Fibroblast of peridontal ligament (primary cell): ENCODE measurements at regions not wholly inside any gene's neighbourhood (a gene's known extent, or its start where the extent isn't known, plus 50 kb on each side); places are given as distances from the start of the nearest gene placed in this dataset.
A peak's percentile ranks its signal among the peaks of the same experiment; 100 is the strongest.
"Not testable (repeated sequence)": the region's sequence is repeated elsewhere in the genome, so short reads cannot be mapped to it uniquely, and the experiment has no call there.

Experiments used
- DNase-seq: peaks from one replicate; pipeline ENCODE4 v3.0.0-alpha.2; 2010; ENCODE audit errors: extremely low read depth

DNA sequence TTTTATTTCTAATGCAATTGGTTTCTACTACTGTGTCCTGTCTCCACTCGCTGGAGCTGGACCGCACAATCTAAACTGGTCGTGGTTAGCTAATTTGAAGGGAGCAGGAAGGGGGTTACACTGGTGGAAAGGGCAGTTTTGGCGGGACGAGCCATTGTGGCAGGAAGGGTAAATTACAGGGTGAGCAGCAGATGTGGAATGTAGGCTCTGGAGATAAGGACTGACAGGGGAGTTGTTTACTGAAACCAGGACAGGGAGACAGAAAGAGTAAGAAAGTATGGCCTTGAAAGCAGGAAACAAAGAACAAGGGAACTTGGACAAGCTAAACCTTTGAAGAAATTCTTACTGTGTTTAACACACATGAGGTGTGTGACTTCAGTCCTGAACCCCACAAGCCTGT is 147.8 kb downstream of the ATXN7L3B start:
- DNase-seq: no peak

DNA sequence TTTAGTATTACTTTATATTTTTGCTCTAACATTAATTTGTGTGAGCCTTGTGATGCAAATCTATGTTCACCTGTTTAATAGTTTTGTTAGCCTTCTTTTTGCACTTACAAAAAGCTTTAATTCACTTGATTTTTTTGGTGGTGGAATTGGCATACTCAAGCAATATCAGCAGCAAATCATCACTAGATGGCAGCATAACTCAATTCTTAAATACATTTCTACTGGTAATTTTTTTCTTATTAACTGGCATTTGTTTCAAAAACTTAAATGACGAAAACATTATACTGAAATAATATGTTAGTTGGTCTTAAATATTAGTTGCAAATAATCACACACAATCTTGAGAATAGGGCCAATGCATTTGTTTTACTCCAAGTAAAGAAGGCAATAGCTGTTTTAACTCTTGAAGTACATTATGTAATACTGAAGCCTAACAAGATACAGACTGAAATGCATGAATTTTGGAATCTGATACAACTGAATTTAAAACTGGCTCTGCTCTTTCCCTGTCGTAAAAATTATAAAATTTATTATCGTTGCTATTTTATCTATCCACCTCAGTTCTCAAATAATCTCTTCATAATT is 151.5 kb downstream of the ATXN7L3B start:
- DNase-seq: peak; percentile 83

DNA sequence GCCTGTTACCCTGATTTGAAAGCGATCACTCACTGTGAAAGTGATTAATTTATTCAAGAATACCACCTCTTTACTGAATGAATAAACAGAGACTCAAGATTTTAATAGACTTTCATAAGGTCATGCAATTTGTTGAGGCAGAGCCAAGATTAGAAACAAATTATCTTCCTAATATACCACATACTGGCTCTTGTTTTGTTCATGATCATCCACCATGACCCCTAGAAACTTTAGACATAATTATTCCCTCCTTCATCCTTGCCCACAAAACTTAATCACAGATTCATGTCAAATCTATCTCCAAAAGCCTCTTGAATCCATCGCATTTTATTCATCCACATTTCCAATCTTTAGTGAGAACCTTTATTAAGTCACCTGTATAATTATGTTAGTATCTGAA is 152.3 kb downstream of the ATXN7L3B start:
- DNase-seq: no peak

DNA sequence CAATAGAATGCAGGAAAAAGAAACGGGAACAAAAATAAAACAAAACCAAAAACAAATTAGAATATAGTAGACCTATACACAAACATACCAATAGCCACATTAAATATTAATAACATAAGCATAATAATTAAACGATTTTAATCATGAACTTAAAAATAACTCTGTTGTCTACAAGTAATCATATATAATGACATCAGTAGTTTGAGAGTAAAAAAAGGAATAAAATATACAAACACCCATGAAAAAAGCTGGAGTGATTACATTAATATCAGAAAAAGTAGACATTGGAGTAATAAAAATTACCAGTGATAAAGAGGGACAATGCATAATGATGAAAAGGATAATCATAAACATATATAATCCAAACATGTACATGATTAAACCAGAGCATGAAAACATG is 181.8 kb downstream of the ATXN7L3B start:
- no peak for DNase-seq

DNA sequence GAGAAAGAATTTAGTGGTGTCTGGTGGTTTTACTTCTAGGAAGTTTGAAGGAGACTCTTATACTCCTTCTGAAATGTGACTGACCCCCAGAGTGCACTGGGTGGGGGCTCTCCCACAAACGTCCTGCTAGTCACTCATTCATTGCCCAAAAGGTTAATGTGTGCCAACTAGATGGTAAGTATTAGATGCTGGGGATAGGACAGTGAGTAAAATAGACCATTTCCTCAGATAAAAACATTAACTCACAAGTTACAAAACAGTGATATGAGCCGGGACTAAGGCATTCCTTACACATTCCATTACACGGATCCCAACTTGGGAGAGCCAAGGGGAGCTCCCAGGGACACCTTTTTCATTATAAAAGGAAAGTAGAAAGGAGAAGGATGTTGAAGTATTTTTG is 185.1 kb downstream of the ATXN7L3B start:
- no peak for DNase-seq

DNA sequence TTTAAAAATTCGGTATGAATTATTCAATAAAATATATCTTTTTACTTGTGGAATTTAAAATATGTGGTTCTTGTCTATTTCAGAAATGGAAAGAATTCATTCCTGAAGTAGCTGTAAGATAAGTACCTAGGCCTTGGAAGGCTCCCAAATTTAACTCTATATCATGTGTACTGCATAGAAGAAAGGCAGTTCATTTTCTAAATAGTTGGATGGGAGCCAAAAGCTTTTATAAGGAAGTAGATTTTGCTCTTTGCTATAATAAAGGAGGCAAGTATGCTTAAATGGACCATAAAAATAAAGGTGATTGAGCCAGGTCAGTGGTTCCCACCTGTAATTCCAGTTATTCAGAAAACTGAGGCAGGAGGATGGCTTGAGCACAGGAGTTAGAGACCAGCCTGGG is 187.5 kb downstream of the ATXN7L3B start:
- peak; percentile 0 for DNase-seq

DNA sequence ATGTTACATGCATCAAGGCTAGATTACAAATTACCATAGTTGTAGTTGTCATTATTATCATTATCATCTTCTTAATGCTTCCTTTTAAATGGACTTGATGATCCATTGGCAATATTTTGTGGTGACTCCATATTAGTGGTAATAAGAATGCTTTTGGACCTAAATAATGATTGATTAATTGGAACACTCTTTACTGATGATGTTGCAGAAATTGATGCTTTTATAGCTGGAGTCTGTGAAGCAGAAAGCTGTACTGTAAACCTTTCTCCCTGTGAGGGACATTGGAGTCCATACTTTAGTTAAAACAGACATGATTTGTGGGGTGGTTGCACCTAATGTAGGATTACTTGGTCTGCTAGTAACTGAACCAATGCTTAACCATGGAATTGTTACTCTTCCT is 190.4 kb downstream of the ATXN7L3B start:
- DNase-seq: no peak

DNA sequence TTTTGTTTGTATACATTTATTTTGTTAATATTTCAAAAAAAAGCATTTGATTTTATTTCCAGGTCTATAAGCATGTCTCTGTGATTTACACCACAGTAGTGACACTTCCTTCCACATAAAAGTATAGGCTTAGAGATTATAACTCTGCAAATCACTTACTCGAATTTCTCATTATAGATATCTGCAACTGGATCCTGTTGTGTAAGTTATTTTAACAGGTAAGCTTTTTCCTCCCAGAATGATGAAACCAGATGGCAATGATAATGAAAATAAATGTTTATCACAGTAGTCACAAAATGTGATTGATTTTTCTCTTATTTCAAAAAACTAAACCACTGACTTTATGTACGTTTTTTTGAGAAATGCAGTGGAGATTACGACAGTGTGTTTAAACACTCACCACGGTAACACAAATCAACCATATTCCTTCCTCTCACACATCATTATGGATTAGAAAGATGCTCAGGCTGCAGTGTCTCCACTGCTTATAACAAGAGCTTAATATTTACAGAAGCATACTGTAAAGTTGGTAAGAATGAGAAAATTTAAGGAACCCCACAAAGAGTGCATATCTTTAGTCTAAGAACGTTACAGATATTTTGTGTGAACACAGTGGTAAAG is 194.6 kb downstream of the ATXN7L3B start:
- no peak for DNase-seq

DNA sequence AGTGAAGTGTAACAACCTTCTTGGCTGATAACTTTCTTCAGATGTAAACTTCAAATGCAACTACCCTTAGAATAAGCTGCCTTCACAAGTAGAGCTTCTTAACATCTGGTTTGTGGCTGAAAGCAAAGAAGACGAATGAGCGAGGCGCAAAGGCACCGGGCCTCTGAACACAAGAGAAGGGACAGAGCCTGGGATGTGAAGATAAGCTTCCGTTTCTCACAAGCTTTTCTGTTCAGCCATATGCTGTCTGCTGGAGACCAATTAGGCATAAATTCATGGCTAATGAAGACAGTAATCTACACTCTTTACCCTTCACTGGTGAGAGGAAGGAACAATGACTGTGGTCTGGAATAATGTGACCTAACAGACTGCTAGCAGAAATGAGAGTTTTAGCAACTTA is 195.2 kb downstream of the ATXN7L3B start:
- DNase-seq: no peak

DNA sequence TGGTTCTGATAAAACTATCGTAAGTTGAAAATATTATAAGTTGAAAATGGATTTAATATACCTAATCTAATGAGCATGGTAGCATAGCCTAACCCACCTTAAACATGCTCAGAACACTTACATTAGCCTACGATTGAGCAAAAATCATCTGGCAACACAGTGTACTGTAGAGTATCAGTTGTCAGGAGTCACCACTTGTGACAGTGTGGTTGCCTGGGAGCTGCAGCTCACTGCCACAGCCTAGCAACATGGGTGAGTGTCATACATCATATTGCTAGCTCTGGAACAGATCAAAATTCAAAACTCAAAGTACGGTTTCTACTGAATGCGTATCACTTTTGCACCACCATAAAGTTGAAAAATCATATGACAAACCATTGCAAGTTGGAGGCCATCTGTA is 203.5 kb downstream of the ATXN7L3B start:
- no peak for DNase-seq

DNA sequence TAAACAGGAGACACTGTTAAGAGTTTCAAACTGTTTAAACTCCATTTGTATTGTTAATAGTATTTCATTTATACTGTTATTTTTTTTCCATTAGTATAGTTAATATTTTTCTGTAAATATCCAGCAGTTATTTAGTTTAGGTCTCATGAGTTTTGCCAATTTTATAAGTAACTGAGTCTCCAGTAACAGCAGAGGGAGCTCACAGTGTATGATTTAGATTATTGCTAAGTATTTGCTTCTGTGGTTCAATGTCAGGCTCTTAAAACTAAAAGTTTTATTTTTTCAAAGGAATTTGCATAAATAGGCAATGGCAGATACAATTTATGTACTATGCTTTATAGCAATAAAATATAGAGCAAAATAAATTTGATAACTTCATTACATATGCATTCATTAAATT is 209.7 kb downstream of the ATXN7L3B start:
- peak; percentile 30 for DNase-seq

DNA sequence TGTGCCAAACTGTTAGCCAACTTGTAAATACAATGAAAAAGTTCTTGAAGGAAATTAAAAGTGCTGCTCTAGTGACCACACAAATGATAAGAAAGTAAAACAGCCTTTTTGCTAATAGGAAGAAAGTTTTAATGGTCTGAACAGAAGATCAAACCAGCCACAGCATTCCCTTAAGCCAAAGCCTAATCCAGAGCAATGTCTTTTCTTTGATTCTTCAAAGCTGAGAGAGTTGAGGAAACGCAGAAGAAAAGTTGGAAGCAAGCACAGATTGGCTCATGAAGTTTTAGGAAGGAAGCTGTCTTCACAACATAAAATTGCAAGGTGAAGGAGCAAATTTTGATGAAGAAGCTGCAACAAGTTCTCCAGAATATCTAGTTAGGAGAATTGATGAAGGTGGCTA is 213.8 kb downstream of the ATXN7L3B start:
- no peak for DNase-seq

DNA sequence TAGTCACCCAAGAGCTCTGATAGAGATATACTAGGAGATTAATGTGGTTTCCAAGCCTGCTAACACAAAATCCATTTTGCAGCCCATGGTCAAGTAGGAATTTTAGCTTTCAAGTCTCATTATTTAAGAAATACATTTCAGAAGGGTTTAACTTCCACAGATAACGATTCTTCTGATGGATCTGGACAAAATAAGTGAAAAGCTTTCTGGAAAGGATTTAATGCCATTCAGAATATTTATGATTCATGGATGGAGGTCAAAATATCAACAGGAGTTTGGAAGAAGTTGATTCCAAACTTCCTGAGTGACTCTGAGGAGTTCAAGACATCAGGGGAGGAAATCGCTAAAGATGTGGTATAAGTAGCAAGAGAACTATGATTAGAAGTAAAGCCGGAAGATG is 214.6 kb downstream of the ATXN7L3B start:
- DNase-seq: no peak

DNA sequence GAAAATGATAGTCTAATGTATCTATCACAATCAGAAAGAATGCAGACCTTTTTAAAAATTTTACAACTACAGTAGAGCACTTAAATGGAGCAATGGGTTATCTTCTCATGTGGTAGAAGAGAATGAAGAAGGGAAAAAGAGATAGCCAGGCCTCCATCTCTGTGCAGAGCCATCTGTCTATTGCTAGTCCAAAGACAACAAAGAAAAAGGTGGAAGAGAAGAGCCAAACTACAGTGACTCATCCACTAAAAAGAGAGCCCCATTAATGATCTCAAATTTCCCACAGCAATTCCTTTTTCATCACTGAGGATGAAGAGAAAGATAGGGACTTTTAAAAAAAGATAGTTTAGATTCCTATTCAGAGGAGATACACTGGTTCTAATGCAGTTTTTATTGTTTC is 232.9 kb downstream of the ATXN7L3B start:
- no peak for DNase-seq

DNA sequence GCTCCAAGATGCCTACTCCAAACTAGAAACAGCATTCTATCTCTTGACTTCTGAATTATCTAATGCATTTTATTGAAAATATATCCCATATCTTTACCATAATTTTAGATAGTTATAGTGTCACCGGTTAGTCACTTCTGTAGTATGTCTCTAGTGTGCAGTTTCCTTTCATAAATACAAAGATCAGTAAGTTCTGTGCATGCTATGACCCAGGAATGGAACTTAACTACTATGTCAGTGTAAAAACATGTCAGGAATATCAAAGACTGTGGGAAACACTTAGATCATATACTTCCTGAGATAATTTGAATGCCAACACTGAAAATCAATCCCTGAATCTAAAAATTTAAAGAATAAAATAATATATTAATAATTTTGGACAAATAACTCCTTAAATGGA is 237.6 kb downstream of the ATXN7L3B start:
- no peak for DNase-seq

DNA sequence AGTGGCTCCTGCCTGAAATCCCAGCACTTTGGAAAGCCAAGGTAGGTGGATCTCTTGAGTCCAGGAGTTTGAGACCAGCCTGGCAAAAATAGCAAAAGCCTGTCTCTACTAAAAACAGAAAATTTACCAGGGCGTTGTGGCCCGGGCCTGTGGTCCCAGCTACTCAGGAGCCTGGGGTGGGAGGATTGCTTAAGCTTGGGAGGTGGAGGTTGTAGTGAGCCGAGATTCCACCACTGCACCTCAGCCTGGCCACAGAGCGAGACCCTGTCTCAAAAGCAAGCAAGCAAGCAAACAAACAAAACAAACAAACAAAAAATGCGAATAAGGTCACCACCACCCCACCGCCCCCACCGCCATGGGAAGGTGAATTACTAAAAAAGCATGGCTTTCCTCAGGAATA is 238.7 kb downstream of the ATXN7L3B start:
- no peak for DNase-seq

DNA sequence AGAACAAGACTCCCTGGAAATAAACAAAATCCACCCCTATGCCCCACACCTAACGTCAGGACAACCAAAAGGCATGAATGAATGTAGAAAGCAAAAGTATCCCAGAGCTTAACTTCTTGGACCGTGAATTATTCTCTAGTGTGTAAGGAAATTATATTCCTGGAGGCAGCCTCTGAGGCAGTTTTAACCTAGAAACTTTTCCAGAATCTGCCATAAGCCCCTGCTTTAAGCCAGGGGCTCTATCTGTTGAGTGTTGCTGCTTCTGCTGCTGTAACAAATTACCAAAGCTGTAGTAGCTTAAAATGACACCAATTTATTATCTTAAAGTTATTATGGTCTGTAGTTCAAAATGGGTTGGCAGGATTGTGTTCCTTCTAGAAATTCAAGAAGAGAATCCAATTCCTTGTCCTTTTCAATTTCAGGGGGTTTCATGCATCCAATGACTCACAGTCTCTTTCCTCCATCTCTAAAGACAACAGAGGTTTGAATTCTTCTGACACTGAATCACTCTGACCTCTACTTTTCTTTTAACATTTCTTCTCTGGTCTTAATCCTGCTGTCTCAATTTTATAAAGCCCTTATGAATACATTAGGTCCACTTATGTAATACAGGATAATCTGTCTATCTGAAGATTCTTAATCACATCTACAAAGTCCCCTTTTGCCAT is 242.7 kb downstream of the ATXN7L3B start:
- peak; percentile 26 for DNase-seq

DNA sequence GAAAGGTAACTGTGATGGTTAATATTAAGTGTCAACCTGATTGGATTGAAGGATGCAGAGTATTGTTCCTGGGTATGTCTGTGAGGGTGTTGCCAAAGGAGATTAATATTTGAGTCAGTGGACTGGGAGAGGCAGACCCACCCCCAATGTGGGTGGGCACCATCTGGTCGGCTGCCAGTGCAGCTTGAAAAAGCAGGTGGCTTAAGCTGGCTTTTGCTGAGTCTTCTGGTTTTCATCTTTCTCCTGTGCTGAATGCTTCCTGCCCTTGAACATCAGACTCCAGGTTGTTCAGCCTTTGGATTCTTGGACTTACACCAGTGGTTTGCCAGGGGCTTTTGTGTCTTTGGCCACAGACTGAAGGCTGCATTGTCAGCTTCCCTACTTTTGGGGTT is 243.2 kb downstream of the ATXN7L3B start:
- not testable (repeated sequence) for DNase-seq

DNA sequence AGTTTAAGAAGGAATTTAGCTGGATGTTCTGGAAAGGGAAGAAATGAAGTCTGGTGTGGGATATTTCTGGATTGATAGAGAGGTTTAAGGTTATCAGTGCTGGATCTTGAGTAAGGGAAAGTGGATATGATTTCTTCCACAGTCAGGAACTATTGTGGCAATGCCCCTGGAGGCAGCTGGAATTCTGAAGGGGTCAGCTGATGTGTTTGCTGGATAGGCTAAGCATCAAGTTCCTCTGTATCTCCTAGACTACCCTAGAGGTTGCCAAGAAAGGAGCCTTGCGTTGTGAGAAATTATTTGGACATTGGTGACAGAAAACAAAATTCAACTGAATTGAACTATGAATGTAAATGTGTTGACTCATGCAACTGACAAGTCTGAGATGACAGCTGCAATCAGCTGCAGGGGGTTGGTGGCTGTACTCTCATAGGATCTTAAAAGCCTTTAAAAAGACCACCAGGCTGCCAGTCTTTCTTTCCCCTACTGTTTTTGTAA is 244.4 kb downstream of the ATXN7L3B start:
- no peak for DNase-seq

DNA sequence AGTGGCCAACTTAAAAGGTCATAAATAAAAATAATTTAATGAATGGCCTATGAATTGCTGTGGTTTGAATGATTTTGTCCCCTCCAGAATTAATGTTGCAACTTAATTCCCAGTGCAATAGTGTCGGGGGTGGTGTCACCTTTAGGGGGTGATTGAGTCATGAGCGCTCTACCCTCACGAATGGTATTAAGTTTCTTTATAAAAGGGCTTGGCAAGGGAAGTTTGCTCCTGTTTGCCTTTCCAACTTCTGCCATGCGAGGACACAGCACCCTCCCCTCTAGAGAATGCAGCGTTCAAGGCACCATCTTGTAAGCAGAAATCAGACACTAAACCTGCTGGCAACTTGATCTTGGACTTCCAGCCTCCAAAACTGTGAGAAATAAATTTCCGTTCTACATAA is 253.3 kb downstream of the ATXN7L3B start:
- no peak for DNase-seq

DNA sequence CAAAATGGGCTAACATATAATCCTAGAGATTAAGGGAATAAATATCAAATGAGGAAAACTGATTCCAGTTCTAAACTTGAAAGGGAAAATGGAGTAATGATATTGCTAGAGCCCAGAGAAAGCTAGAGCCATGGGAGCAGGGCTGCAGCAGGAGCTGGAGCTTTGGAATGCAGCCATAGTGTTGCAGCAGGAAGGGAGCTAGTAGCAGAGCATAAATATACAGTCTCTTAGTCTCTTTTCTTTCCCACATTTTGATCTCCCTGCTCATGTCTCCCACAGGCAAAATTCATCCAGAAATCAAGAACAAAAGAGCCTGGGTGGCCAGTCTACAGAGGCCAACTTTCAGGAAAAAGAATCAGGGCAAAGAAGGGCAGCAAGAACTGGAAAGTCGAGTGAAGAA is 253.7 kb downstream of the ATXN7L3B start:
- DNase-seq: no peak

DNA sequence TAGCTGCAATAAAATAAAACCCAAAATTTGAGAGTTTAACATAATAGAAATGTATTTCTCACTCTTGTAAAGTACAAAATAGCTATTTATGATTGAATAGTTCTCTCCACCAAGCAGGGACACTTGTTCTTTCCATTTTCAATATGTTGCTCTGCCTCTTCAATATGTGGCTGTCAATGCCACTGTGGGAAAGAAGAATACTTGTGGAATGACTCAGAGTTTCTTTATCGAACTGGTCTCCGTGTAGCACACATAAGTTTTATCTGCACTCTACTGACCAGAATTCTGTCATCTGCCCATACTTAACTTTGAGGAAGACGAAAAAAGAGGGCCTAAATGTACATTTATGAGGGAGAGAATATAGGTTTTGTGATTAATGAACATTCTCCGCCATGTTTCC is 256.9 kb downstream of the ATXN7L3B start:
- DNase-seq: no peak

DNA sequence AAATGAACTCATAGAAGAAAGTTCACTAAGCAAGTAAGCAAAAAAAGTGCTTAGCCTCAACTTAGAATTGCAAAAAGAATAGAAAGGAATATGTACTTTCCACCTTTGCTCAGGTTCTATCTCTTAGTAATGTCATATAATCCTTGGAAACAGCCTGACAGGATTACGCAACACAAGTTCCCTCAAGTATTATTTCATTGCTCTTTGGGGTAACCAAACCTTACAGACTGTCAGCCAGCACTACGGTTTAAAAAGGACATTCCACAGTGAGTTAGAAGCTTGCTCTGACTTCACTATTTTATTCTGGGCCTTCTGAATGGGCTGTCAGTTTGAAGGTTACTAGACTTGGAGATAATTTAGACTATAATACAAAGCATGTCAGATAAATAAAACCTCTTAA is 264.0 kb downstream of the ATXN7L3B start:
- no peak for DNase-seq
